ENCODE measurements at regions not wholly inside any gene's neighbourhood (a gene's known extent, or its start where the extent isn't known, plus 50 kb on each side); places are given as distances from the start of the nearest gene placed in this dataset.

GRCh38 chr16:26275021-26275590 is 583.3 kb downstream of the HS3ST4 start:
- TF ChIP-seq EZH2phosphoT487 (IDR thresholded peaks at IDR 0.05; ENCODE audit: insufficient read depth, low read depth) (no peak), EZH2 (IDR thresholded peaks at IDR 0.05; ENCODE audit: insufficient read depth, poor library complexity, severe bottlenecking) (no peak)
